RWPE2 (cell line): ENCODE measurements at regions not wholly inside any gene's neighbourhood (a gene's known extent, or its start where the extent isn't known, plus 50 kb on each side); places are given as distances from the start of the nearest gene placed in this dataset.

Source experiments
- ATAC-seq: fragments of 200-7000 bp; cut with Tn5 transposase; 3 replicates; pipeline ENCODE4 v1.9.1; 2021; ENCODE audit warnings: low read depth
- DNase-seq: peaks from one replicate; pipeline ENCODE4 v3.0.0-alpha.2; 2020; ENCODE audit warnings: low spot score
- H3K27ac ChIP-seq: fragments of 450-650 bp; 2 replicates; pipeline ENCODE4 v1.5.1; 2017; ENCODE audit warnings: mild to moderate bottlenecking; ENCODE audit not compliant: poor library complexity, severe bottlenecking
- H3K27me3 ChIP-seq: fragments of 250-450 bp; sonication (Bioruptor Pico); 2 replicates; pipeline ENCODE4 v1.5.1; 2021; ENCODE audit warnings: mild to moderate bottlenecking, moderate library complexity; ENCODE audit not compliant: insufficient read depth, poor library complexity, severe bottlenecking
- H3K36me3 ChIP-seq: fragments of 250-450 bp; sonication (Bioruptor Pico); 2 replicates; pipeline ENCODE4 v1.5.1; 2020; ENCODE audit warnings: low read depth, mild to moderate bottlenecking, moderate library complexity
- H3K4me1 ChIP-seq: fragments of 250-450 bp; sonication (Bioruptor Pico); 2 replicates; pipeline ENCODE4 v1.5.1; 2021; ENCODE audit warnings: mild to moderate bottlenecking, moderate library complexity; ENCODE audit not compliant: insufficient read depth, poor library complexity, severe bottlenecking
- H3K4me3 ChIP-seq: fragments of 250-450 bp; sonication (Bioruptor Pico); 2 replicates; pipeline ENCODE4 v1.5.1; 2021; ENCODE audit warnings: mild to moderate bottlenecking, moderate library complexity; ENCODE audit not compliant: severe bottlenecking
- H3K9me3 ChIP-seq: fragments of 250-450 bp; sonication (Bioruptor Pico); 2 replicates; pipeline ENCODE4 v1.5.1; 2021; ENCODE audit warnings: mild to moderate bottlenecking, moderate library complexity; ENCODE audit not compliant: severe bottlenecking
- TF ChIP-seq, protein P1 (sequence below): fragments of 450-650 bp; IDR thresholded peaks from one replicate; pipeline ENCODE4 v1.5.1; 2017; ENCODE audit warnings: mild to moderate bottlenecking, moderate library complexity; ENCODE audit not compliant: poor library complexity, severe bottlenecking

DNA sequence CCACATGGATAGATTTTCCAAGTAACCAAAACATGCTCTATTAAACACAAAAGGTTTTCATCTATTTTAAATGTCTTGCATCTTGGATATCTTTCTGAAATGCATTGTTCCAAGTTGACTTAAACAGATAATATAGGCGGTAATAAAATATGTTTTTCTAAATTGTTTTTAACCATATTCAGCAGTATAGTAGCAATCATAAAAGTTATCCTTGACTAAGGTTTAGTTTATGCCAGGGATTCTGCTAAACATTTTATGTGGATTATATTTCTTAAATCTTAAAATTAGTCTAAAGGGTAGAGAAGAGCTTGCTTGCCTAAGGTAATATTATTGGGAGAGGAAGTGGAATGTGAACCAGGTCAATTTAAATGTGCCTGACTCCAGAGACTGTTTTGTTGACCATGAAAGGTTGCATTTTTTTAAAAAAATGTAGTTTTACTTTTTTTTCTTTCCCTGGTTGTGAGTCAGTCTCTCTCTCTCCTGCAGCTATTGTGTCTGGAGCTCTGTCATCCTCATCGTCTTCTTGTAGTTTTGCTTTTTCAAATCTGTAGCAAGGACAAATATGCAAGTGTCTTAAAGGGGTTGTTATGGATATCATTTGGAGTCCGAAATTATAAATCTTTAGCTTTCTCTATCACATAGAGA is 309.1 kb upstream of the COL3A1 start:
- Histone ChIP-seq H3K27ac (no peak overlapping the region), H3K27me3 (no peaks in the 10 kb centered on the region), H3K4me3 (no peak overlapping the region), H3K4me1 (no peaks in the 10 kb centered on the region), H3K36me3 (no peaks in the 10 kb centered on the region), H3K9me3 (no peaks in the 10 kb centered on the region)
- DNase-seq (no peak), ATAC-seq (no peak)
- TF ChIP-seq, protein P1, sequence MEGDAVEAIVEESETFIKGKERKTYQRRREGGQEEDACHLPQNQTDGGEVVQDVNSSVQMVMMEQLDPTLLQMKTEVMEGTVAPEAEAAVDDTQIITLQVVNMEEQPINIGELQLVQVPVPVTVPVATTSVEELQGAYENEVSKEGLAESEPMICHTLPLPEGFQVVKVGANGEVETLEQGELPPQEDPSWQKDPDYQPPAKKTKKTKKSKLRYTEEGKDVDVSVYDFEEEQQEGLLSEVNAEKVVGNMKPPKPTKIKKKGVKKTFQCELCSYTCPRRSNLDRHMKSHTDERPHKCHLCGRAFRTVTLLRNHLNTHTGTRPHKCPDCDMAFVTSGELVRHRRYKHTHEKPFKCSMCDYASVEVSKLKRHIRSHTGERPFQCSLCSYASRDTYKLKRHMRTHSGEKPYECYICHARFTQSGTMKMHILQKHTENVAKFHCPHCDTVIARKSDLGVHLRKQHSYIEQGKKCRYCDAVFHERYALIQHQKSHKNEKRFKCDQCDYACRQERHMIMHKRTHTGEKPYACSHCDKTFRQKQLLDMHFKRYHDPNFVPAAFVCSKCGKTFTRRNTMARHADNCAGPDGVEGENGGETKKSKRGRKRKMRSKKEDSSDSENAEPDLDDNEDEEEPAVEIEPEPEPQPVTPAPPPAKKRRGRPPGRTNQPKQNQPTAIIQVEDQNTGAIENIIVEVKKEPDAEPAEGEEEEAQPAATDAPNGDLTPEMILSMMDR, result no peak

- DNase-seq, result no peak
- Histone ChIP-seq H3K4me1 (no peaks in the 10 kb centered on the region), H3K27ac (no peak overlapping the region), H3K36me3 (no peaks in the 10 kb centered on the region), H3K9me3 (no peaks in the 10 kb centered on the region), H3K4me3 (no peak overlapping the region), H3K27me3 (no peaks in the 10 kb centered on the region)
- no peak for ATAC-seq
- TF ChIP-seq, protein P1, result no peak
Measured at GRCh38 chr2:188665727-188666304, 308.4 kb upstream of the COL3A1 start.

GRCh38 chr2:188666503-188666902 is 307.7 kb upstream of the COL3A1 start:
- TF ChIP-seq, protein P1, result no peak
- no peaks in the 10 kb centered on the region for H3K4me1 ChIP-seq
- no peak for ATAC-seq
- H3K27me3 ChIP-seq, result no peaks in the 10 kb centered on the region
- no peaks in the 10 kb centered on the region for H3K9me3 ChIP-seq
- H3K4me3 ChIP-seq, result no peak overlapping the region
- DNase-seq, result no peak
- H3K27ac ChIP-seq, result no peak overlapping the region
- H3K36me3 ChIP-seq, result no peaks in the 10 kb centered on the region

DNA sequence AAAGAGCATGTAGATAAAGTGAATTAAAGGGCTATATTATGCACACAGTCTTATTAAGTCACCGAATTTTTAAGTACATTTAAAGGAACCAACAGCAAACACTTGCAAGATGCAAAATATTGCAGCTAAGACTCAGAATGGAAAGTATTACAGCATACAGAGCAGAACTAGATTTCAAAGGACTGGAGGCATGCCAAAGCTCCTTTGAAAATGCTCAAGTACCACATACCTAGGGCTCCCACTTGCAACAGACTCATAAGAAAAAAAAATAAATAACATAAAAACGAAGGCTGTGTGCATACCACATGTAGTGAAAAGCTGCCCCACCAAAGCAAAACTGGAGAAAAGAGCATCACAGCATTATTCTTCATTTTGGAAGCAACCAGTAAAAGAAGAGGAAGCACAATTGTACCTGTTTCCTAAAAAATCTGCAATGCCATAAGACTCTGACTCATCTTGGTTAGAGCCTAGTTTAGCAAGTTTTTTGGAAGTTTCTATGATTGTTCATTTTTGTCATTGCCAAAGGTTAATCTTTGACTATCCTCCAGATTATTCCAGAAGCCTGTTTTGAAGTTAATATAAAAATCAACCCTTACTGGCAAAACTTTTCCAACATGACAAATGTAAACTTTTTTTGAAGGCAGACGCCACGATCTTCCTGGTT is 306.0 kb upstream of the COL3A1 start:
- DNase-seq (no peak), ATAC-seq (no peak)
- Histone ChIP-seq H3K4me1 (no peaks in the 10 kb centered on the region), H3K9me3 (no peaks in the 10 kb centered on the region), H3K27me3 (no peaks in the 10 kb centered on the region), H3K27ac (no peak overlapping the region), H3K36me3 (no peaks in the 10 kb centered on the region), H3K4me3 (no peak overlapping the region)
- TF ChIP-seq, protein P1, result no peak

DNA sequence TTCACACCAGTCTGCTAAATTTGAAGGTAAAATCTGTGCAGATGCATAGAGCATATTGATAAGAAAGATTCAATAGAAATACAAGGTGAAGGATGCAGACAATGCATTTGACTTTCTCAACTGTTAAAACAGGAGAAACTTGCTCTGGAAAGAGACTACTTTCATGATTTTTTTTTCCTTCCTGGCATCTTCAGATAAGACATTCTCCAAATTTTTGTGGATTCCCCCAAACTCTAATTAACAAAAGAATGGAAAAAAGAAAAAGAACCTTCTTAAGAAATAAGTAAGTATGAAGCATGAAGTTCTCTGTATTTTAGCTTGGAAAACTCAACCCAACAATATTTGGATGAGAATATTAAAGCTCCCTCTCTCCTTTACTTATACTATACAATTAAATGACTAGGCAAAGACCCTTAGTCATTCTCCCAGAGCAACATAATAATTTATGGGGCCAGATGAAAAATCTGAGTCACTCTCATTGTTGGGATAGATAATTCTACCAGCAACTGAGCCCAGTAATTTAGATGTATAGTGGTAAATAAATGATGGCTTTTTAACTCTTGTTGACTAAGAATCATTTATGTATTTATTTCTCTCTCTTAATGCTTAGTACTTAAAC is 298.7 kb upstream of the COL3A1 start:
- Histone ChIP-seq H3K27ac (no peak overlapping the region), H3K9me3 (no peaks in the 10 kb centered on the region), H3K4me3 (no peak overlapping the region), H3K36me3 (no peaks in the 10 kb centered on the region), H3K4me1 (no peaks in the 10 kb centered on the region), H3K27me3 (no peaks in the 10 kb centered on the region)
- DNase-seq, result no peak
- TF ChIP-seq, protein P1, result no peak
- ATAC-seq, result no peak
